Astrocyte (in vitro differentiated cells and primary cell): ENCODE measurements at regions not wholly inside any gene's neighbourhood (a gene's known extent, or its start where the extent isn't known, plus 50 kb on each side); places are given as distances from the start of the nearest gene placed in this dataset.

Source experiments
- DNase-seq: peaks from one replicate; pipeline ENCODE4 v3.0.0-alpha.2; 2010; ENCODE audit warnings: low read depth
- FAIRE-seq: peaks from 2 replicates; lab custom pipeline; 2011; peaks lifted over from hg19 to GRCh38; lab: Jason Lieb, UNC
- H2AFZ ChIP-seq: 2 replicates; pipeline ENCODE4 v1.6.0; 2012; ENCODE audit warnings: low read depth, low read length, inconsistent platforms
- H3K27ac ChIP-seq: 2 replicates; pipeline ENCODE4 v1.5.1; 2011; ENCODE audit warnings: low read depth, low read length, inconsistent platforms
- H3K27me3 ChIP-seq: 2 replicates; pipeline ENCODE4 v1.6.0; 2011; ENCODE audit warnings: low read length, inconsistent platforms; ENCODE audit not compliant: insufficient read depth
- H3K36me3 ChIP-seq: 2 replicates; pipeline ENCODE4 v1.5.1; 2011; ENCODE audit warnings: low read length, inconsistent platforms; ENCODE audit not compliant: insufficient read depth
- H3K4me1 ChIP-seq: 2 replicates; pipeline ENCODE4 v1.5.1; 2011; ENCODE audit warnings: low read length, inconsistent platforms; ENCODE audit not compliant: insufficient read depth
- H3K4me2 ChIP-seq: 2 replicates; pipeline ENCODE4 v1.6.0; 2012; ENCODE audit warnings: low read length, inconsistent platforms
- H3K4me3 ChIP-seq: 2 replicates; pipeline ENCODE4 v1.5.1; 2011; ENCODE audit warnings: low read depth, mild to moderate bottlenecking, low read length, inconsistent platforms; ENCODE audit not compliant: insufficient read depth
- H3K79me2 ChIP-seq: 2 replicates; pipeline ENCODE4 v1.6.0; 2012; ENCODE audit warnings: mild to moderate bottlenecking, low read length, inconsistent platforms; ENCODE audit not compliant: insufficient read depth
- H3K9ac ChIP-seq: 2 replicates; pipeline ENCODE4 v1.6.0; 2012; ENCODE audit warnings: mild to moderate bottlenecking, low read length, inconsistent platforms
- H3K9me3 ChIP-seq: 2 replicates; pipeline ENCODE4 v1.5.1; 2012; ENCODE audit warnings: low read depth, mild to moderate bottlenecking, low read length, inconsistent platforms; ENCODE audit not compliant: insufficient read depth
- H4K20me1 ChIP-seq: 2 replicates; pipeline ENCODE4 v1.6.0; 2012; ENCODE audit warnings: low read length, inconsistent platforms; ENCODE audit not compliant: insufficient read depth
- H3K27ac Mint-ChIP-seq: one replicate; pipeline ENCODE4 v1.8.0; 2021; ENCODE audit warnings: mild to moderate bottlenecking, mixed read lengths; ENCODE audit not compliant: unreplicated experiment
- H3K27me3 Mint-ChIP-seq: one replicate; pipeline ENCODE4 v1.8.0; 2021; ENCODE audit warnings: low read depth, mixed read lengths; ENCODE audit not compliant: unreplicated experiment
- H3K36me3 Mint-ChIP-seq: one replicate; pipeline ENCODE4 v1.8.0; 2021; ENCODE audit warnings: low read depth, mixed read lengths; ENCODE audit not compliant: unreplicated experiment
- H3K4me1 Mint-ChIP-seq: one replicate; pipeline ENCODE4 v1.8.0; 2021; ENCODE audit warnings: low read depth, mixed read lengths; ENCODE audit not compliant: unreplicated experiment
- H3K4me3 Mint-ChIP-seq: one replicate; pipeline ENCODE4 v1.8.0; 2021; ENCODE audit warnings: mild to moderate bottlenecking, moderate library complexity, mixed read lengths; ENCODE audit not compliant: unreplicated experiment
- H3K9me3 Mint-ChIP-seq: one replicate; pipeline ENCODE4 v1.8.0; 2021; ENCODE audit warnings: mild to moderate bottlenecking, mixed read lengths; ENCODE audit not compliant: unreplicated experiment
- EZH2 ChIP-seq: IDR thresholded peaks from 2 replicates; pipeline ENCODE4 v1.6.1; 2012; ENCODE audit warnings: mild to moderate bottlenecking, low read length, inconsistent platforms; ENCODE audit not compliant: insufficient read depth
- TF ChIP-seq, protein P1 (sequence below): IDR thresholded peaks from 2 replicates; pipeline ENCODE4 v1.5.1; 2011; ENCODE audit warnings: low read depth, mild to moderate bottlenecking, inconsistent platforms, low read length, moderate library complexity; ENCODE audit not compliant: insufficient read depth

DNA sequence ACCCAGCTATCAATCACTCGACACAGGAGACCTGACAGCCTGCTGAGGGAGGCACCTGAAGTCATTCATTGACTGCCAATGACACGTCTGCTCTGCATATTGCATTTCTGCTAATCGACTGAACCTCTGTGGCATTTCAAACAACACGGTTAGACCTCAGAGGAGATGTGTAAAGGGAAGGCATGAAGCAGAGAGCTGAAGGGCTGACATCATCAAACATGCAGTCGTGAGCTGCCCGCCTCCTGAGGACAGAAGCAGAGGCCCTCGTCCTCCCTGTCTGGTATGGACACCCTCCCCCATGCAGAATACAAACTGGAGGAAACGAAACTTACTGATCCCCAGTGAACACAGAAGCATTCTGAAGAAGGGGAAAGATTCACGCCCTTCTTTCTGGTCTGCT is 462.6 kb upstream of the MGMT start:
- no peaks in the 10 kb centered on the region for H3K79me2 ChIP-seq
- H3K9me3 Mint-ChIP-seq, result peaks cover 2% of the 10 kb centered on the region
- peaks cover 12% of the 10 kb centered on the region for H3K9me3 ChIP-seq
- H3K27ac Mint-ChIP-seq, result no peak overlapping the region
- H3K9ac ChIP-seq, result no peak overlapping the region
- no peaks in the 10 kb centered on the region for H3K36me3 ChIP-seq
- DNase-seq, result no peak
- H3K27me3 Mint-ChIP-seq, result peaks cover 7% of the 10 kb centered on the region
- no peak for FAIRE-seq
- H3K36me3 Mint-ChIP-seq, result no peaks in the 10 kb centered on the region
- H4K20me1 ChIP-seq, result no peaks in the 10 kb centered on the region
- no peaks in the 10 kb centered on the region for H3K27me3 ChIP-seq
- no peak overlapping the region for H3K4me2 ChIP-seq
- TF ChIP-seq, protein P1, sequence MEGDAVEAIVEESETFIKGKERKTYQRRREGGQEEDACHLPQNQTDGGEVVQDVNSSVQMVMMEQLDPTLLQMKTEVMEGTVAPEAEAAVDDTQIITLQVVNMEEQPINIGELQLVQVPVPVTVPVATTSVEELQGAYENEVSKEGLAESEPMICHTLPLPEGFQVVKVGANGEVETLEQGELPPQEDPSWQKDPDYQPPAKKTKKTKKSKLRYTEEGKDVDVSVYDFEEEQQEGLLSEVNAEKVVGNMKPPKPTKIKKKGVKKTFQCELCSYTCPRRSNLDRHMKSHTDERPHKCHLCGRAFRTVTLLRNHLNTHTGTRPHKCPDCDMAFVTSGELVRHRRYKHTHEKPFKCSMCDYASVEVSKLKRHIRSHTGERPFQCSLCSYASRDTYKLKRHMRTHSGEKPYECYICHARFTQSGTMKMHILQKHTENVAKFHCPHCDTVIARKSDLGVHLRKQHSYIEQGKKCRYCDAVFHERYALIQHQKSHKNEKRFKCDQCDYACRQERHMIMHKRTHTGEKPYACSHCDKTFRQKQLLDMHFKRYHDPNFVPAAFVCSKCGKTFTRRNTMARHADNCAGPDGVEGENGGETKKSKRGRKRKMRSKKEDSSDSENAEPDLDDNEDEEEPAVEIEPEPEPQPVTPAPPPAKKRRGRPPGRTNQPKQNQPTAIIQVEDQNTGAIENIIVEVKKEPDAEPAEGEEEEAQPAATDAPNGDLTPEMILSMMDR, result no peak
- no peak for TF ChIP-seq EZH2
- H3K4me3 ChIP-seq, result no peak overlapping the region
- no peak overlapping the region for H3K27ac ChIP-seq
- H3K4me3 Mint-ChIP-seq, result no peak overlapping the region
- H3K4me1 Mint-ChIP-seq, result no peaks in the 10 kb centered on the region
- no peak overlapping the region for H2AFZ ChIP-seq
- no peaks in the 10 kb centered on the region for H3K4me1 ChIP-seq

DNA sequence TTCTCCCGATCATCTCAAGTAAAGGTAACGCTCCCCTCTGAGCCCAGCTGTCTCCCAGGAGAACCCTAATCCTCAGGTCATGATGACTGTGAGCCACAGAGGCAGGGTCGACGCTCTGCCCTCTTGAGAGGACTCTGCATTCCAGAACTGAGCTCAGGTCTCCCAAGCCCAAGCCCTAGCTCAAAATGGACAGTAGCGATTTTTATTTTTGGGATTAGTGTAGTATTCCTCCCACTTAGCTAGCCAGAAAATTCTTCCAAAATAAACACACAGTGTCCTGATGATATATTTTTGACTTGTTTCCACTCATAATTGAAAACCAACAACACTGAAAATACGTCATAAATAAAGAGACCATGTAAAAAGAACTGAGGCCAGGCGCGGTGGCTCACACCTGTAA is 462.0 kb upstream of the MGMT start:
- no peaks in the 10 kb centered on the region for H3K4me1 Mint-ChIP-seq
- H3K4me3 Mint-ChIP-seq, result no peak overlapping the region
- H3K27me3 ChIP-seq, result no peaks in the 10 kb centered on the region
- H3K4me3 ChIP-seq, result no peak overlapping the region
- no peak overlapping the region for H3K9ac ChIP-seq
- peaks cover 12% of the 10 kb centered on the region for H3K9me3 ChIP-seq
- no peak overlapping the region for H3K27ac ChIP-seq
- no peak overlapping the region for H2AFZ ChIP-seq
- H3K27ac Mint-ChIP-seq, result no peak overlapping the region
- no peaks in the 10 kb centered on the region for H3K79me2 ChIP-seq
- no peak overlapping the region for H3K4me2 ChIP-seq
- no peaks in the 10 kb centered on the region for H4K20me1 ChIP-seq
- peaks cover 2% of the 10 kb centered on the region for H3K9me3 Mint-ChIP-seq
- H3K4me1 ChIP-seq, result no peaks in the 10 kb centered on the region
- H3K27me3 Mint-ChIP-seq, result peaks cover 7% of the 10 kb centered on the region
- no peaks in the 10 kb centered on the region for H3K36me3 Mint-ChIP-seq
- TF ChIP-seq, protein P1, result no peak
- TF ChIP-seq EZH2, result no peak
- FAIRE-seq (no peak), DNase-seq (no peak)
- H3K36me3 ChIP-seq, result no peaks in the 10 kb centered on the region

DNA sequence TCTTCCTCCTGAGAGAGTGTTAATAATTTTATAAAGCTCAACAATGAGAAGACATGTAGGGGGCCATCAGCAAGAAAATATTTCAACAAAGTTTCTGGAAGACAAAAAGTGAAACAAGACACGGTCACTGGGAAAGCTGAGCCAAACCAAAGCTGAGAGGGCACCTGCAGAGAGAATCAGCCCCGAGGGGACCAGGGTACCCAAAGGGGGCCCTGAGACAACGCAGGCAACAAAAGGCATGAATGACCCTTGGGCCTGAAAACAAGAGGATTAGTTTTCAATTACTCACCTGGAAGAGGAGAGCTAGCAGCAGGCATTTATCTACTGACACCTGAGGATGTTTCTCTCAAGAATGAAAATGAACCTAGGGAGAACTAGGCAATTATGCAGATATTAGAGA is 461.2 kb upstream of the MGMT start:
- no peak for FAIRE-seq
- no peak overlapping the region for H3K4me3 ChIP-seq

More for the DNA sequence above, 461.2 kb upstream of the MGMT start:
- Histone ChIP-seq H2AFZ (no peak overlapping the region), H3K4me1 (no peaks in the 10 kb centered on the region), H3K79me2 (no peaks in the 10 kb centered on the region), H3K9me3 (peaks cover 12% of the 10 kb centered on the region), H3K27me3 (no peaks in the 10 kb centered on the region), H3K4me2 (no peak overlapping the region), H4K20me1 (no peaks in the 10 kb centered on the region), H3K27ac (no peak overlapping the region), H3K9ac (no peak overlapping the region), H3K36me3 (no peaks in the 10 kb centered on the region)
- DNase-seq, result no peak
- no peak overlapping the region for H3K4me3 Mint-ChIP-seq
- peaks cover 7% of the 10 kb centered on the region for H3K27me3 Mint-ChIP-seq
- no peaks in the 10 kb centered on the region for H3K36me3 Mint-ChIP-seq
- H3K9me3 Mint-ChIP-seq, result peaks cover 2% of the 10 kb centered on the region
- no peaks in the 10 kb centered on the region for H3K4me1 Mint-ChIP-seq
- H3K27ac Mint-ChIP-seq, result no peak overlapping the region
- TF ChIP-seq EZH2, result no peak
- TF ChIP-seq, protein P1, result no peak
